ENCODE measurements at regions not wholly inside any gene's neighbourhood (a gene's known extent, or its start where the extent isn't known, plus 50 kb on each side); places are given as distances from the start of the nearest gene placed in this dataset.

DNA sequence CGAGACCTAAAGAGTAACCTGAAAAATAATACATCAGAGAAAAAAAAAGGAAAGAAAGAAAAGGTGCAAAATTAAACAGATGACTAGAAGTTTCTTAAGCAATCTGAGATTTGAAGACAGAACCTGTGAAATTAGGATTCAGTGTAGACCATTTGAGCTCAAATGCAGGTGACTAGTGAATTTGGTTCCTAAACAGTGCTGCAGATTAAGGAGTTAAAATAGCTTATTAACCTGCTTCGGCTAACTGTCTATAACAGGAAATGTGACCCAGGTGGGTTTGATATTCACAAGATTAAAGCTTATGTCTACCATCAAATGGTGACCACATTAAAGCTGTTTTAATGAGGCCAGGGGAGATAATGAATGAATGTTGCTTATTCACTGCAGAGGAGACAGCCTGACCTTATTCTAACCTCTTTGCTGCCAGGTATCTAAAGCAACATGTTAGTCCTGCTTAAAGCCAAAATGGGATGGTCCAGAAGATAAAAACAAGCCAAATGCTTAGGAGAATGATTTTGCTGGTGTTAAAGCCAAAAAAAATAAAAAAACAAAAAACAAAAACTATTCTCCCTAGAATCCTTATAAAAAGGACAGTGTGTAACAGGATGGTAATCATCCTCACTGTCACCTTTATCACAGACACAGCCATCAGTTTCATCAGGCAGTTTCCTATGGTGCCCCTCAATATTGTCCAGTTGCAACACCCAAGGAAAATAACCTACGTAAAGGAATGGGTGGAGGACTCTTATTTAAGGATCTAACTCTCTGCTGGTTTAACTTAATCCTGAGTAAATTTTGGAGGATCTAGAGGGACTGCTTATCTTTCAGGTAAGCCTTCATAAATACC is 769.0 kb upstream of the ZEB2 start:
- no peak for DNase-seq (ENCODE audit: low spot score)
- in situ Hi-C loops (cut with MboI; ENCODE audit: low pct_unique_long_range_greater_than_20kb, low sequenced_read_pairs, unreplicated experiment): no loop called here
- TF ChIP-seq, protein P1, sequence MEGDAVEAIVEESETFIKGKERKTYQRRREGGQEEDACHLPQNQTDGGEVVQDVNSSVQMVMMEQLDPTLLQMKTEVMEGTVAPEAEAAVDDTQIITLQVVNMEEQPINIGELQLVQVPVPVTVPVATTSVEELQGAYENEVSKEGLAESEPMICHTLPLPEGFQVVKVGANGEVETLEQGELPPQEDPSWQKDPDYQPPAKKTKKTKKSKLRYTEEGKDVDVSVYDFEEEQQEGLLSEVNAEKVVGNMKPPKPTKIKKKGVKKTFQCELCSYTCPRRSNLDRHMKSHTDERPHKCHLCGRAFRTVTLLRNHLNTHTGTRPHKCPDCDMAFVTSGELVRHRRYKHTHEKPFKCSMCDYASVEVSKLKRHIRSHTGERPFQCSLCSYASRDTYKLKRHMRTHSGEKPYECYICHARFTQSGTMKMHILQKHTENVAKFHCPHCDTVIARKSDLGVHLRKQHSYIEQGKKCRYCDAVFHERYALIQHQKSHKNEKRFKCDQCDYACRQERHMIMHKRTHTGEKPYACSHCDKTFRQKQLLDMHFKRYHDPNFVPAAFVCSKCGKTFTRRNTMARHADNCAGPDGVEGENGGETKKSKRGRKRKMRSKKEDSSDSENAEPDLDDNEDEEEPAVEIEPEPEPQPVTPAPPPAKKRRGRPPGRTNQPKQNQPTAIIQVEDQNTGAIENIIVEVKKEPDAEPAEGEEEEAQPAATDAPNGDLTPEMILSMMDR (IDR thresholded peaks at IDR 0.05; ENCODE audit: extremely low read depth, insufficient read depth, missing control alignments): no peak

- no peak for DNase-seq (ENCODE audit: low spot score)
- TF ChIP-seq, protein P1 (IDR thresholded peaks at IDR 0.05; ENCODE audit: extremely low read depth, insufficient read depth, missing control alignments): no peak
- in situ Hi-C loops (cut with MboI; ENCODE audit: low pct_unique_long_range_greater_than_20kb, low sequenced_read_pairs, unreplicated experiment): no loop called here
These were observed 767.8 kb upstream of the ZEB2 start for GRCh38 chr2:145287736-145288135.

- DNase-seq (ENCODE audit: low spot score): no peak
- TF ChIP-seq, protein P1 (IDR thresholded peaks at IDR 0.05; ENCODE audit: extremely low read depth, insufficient read depth, missing control alignments): no peak
- in situ Hi-C loops (cut with MboI; ENCODE audit: low pct_unique_long_range_greater_than_20kb, low sequenced_read_pairs, unreplicated experiment): no loop called here
These were observed 766.9 kb upstream of the ZEB2 start for GRCh38 chr2:145286716-145287275.

- TF ChIP-seq, protein P1 (IDR thresholded peaks at IDR 0.05; ENCODE audit: extremely low read depth, insufficient read depth, missing control alignments): no peak
- DNase-seq (ENCODE audit: low spot score): no peak
- in situ Hi-C loops (cut with MboI; ENCODE audit: low pct_unique_long_range_greater_than_20kb, low sequenced_read_pairs, unreplicated experiment): no loop called here
These were observed 764.6 kb upstream of the ZEB2 start for GRCh38 chr2:145284551-145284950.

DNA sequence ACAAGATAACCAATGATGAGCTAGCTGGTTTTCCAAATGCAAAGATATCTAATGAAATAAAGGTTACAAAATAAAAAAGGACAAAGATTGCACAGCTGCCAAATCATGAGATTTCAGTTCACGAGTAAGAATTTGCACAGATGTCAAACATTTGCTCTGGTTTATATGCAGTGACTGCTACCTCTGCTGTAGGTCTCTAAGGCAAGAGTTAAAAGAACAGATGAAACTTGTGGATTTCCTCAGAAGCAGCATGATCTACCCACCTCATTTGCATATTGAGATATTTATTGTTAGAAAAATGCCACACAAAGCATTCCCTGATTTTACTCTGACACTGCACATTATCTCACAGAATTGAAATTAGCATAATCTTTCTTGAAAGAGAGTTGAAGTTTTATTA is 763.2 kb upstream of the ZEB2 start:
- no peak for DNase-seq (ENCODE audit: low spot score)
- TF ChIP-seq, protein P1 (IDR thresholded peaks at IDR 0.05; ENCODE audit: extremely low read depth, insufficient read depth, missing control alignments): no peak
- in situ Hi-C loops (cut with MboI; ENCODE audit: low pct_unique_long_range_greater_than_20kb, low sequenced_read_pairs, unreplicated experiment): no loop called here

DNA sequence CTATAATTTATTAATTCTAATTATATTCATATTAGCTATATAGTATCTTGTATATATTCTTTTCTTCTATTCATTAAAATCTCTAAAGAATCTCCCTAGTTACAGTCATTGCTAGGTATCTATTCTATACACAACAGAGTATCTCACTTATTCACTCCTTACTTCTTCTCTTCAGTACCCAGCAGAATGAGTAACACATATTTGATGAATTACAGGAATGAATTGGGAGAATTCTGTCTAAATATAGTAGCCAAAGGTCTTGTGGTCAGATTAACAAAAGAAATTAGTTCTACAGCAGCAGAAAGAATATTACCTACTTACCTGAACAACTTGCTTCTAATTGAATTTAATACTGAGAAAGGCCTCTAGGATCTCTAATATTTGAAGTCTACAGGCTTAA is 758.0 kb upstream of the ZEB2 start:
- TF ChIP-seq, protein P1 (IDR thresholded peaks at IDR 0.05; ENCODE audit: extremely low read depth, insufficient read depth, missing control alignments): no peak
- in situ Hi-C loops (cut with MboI; ENCODE audit: low pct_unique_long_range_greater_than_20kb, low sequenced_read_pairs, unreplicated experiment): no loop called here
- no peak for DNase-seq (ENCODE audit: low spot score)

All from GM13977 (cell line).